ENCODE measurements at regions not wholly inside any gene's neighbourhood (a gene's known extent, or its start where the extent isn't known, plus 50 kb on each side); places are given as distances from the start of the nearest gene placed in this dataset.

DNA sequence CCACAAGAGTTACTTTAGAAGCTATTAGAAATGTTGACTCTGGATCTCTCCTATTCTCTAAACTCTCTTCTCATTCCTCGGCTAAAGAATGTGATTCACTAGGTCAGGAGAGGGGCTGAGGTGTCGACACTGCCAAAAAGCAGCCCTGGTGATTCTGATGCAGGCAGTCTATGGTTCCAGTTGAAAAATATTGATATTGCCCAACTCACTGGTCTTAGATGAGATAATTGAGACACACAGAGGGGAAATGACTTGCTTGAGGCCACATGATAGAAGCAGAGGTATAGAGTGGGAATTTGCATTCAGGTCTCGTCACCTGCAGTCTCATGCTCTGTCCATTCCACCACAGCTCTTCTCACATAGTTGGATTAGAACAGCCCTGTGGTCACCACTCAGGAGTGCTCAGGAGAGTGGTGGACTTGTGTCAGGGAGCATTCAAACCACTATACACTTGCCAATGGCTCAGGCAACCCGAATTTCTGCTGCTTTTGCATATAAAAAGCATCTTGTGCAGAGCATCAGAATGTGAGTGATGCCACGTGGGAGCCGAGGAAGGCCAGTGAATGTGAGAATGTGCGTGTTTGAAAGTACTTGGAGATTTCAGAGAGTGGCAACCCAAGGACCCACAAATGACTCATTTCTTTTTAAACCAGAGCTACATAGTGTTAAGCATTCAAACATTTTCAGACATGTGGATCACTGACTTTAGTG lies 65.1 kb upstream of the CTLA4 start:
- TF ChIP-seq, protein P1, sequence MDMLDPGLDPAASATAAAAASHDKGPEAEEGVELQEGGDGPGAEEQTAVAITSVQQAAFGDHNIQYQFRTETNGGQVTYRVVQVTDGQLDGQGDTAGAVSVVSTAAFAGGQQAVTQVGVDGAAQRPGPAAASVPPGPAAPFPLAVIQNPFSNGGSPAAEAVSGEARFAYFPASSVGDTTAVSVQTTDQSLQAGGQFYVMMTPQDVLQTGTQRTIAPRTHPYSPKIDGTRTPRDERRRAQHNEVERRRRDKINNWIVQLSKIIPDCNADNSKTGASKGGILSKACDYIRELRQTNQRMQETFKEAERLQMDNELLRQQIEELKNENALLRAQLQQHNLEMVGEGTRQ (IDR thresholded peaks at IDR 0.05; ENCODE audit: borderline replicate concordance, low read depth, low read length), result no peak
- TF ChIP-seq, protein P2, sequence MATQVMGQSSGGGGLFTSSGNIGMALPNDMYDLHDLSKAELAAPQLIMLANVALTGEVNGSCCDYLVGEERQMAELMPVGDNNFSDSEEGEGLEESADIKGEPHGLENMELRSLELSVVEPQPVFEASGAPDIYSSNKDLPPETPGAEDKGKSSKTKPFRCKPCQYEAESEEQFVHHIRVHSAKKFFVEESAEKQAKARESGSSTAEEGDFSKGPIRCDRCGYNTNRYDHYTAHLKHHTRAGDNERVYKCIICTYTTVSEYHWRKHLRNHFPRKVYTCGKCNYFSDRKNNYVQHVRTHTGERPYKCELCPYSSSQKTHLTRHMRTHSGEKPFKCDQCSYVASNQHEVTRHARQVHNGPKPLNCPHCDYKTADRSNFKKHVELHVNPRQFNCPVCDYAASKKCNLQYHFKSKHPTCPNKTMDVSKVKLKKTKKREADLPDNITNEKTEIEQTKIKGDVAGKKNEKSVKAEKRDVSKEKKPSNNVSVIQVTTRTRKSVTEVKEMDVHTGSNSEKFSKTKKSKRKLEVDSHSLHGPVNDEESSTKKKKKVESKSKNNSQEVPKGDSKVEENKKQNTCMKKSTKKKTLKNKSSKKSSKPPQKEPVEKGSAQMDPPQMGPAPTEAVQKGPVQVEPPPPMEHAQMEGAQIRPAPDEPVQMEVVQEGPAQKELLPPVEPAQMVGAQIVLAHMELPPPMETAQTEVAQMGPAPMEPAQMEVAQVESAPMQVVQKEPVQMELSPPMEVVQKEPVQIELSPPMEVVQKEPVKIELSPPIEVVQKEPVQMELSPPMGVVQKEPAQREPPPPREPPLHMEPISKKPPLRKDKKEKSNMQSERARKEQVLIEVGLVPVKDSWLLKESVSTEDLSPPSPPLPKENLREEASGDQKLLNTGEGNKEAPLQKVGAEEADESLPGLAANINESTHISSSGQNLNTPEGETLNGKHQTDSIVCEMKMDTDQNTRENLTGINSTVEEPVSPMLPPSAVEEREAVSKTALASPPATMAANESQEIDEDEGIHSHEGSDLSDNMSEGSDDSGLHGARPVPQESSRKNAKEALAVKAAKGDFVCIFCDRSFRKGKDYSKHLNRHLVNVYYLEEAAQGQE (IDR thresholded peaks at IDR 0.05; ENCODE audit: low read depth, low read length), result no peak
- TF ChIP-seq EP300 (IDR thresholded peaks at IDR 0.05; ENCODE audit: borderline replicate concordance in 1 of 2, control insufficient read depth in 1 of 2, low read depth in 2 of 2, low read length in 2 of 2) (no peak), NBN (IDR thresholded peaks at IDR 0.05) (no peak)
- TF ChIP-seq, protein P3, sequence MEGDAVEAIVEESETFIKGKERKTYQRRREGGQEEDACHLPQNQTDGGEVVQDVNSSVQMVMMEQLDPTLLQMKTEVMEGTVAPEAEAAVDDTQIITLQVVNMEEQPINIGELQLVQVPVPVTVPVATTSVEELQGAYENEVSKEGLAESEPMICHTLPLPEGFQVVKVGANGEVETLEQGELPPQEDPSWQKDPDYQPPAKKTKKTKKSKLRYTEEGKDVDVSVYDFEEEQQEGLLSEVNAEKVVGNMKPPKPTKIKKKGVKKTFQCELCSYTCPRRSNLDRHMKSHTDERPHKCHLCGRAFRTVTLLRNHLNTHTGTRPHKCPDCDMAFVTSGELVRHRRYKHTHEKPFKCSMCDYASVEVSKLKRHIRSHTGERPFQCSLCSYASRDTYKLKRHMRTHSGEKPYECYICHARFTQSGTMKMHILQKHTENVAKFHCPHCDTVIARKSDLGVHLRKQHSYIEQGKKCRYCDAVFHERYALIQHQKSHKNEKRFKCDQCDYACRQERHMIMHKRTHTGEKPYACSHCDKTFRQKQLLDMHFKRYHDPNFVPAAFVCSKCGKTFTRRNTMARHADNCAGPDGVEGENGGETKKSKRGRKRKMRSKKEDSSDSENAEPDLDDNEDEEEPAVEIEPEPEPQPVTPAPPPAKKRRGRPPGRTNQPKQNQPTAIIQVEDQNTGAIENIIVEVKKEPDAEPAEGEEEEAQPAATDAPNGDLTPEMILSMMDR (IDR thresholded peaks at IDR 0.05 in 2 of 3, conservative IDR thresholded peaks at IDR 0.05 in 1 of 3; ENCODE audit: control insufficient read depth in 2 of 3, extremely low read depth in 1 of 3, insufficient read depth in 1 of 3, low read depth in 3 of 3, low read length in 3 of 3), result no peak
- TF ChIP-seq, protein P4, sequence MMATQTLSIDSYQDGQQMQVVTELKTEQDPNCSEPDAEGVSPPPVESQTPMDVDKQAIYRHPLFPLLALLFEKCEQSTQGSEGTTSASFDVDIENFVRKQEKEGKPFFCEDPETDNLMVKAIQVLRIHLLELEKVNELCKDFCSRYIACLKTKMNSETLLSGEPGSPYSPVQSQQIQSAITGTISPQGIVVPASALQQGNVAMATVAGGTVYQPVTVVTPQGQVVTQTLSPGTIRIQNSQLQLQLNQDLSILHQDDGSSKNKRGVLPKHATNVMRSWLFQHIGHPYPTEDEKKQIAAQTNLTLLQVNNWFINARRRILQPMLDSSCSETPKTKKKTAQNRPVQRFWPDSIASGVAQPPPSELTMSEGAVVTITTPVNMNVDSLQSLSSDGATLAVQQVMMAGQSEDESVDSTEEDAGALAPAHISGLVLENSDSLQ (IDR thresholded peaks at IDR 0.05), result no peak
